ENCODE measurements at regions not wholly inside any gene's neighbourhood (a gene's known extent, or its start where the extent isn't known, plus 50 kb on each side); places are given as distances from the start of the nearest gene placed in this dataset.

- dilution Hi-C loops (cut with MboI; ENCODE audit: extremely low pct_ligation_motif_present, low sequenced_read_pairs): no loop called here
- FAIRE-seq (no peak), DNase-seq (ENCODE audit: low read depth, low spot score) (no peak)
- no peaks in the 10 kb centered on the region for H3K27me3 ChIP-seq (ENCODE audit: control insufficient read depth, extremely low read depth, insufficient read depth, low read length)
- no peak overlapping the region for H3K4me3 ChIP-seq (ENCODE audit: control insufficient read depth in 2 of 3, extremely low read depth in 1 of 3, insufficient read depth in 2 of 3, low read depth in 1 of 3, low read length in 3 of 3)
- TF ChIP-seq EZH2 (IDR thresholded peaks at IDR 0.05; ENCODE audit: low read length) (no peak), CTCF (optimal IDR thresholded peaks at IDR 0.05 in 1 of 3, IDR thresholded peaks at IDR 0.05 in 1 of 3, conservative IDR thresholded peaks at IDR 0.05 in 1 of 3; ENCODE audit: extremely low read depth in 1 of 3, insufficient read depth in 2 of 3, low read length in 3 of 3) (no peak)
- no peaks in the 10 kb centered on the region for H3K9me1 ChIP-seq (ENCODE audit: control insufficient read depth, extremely low read depth, insufficient read depth, low read length)
- no peaks in the 10 kb centered on the region for H3K79me2 ChIP-seq (ENCODE audit: control insufficient read depth, insufficient read depth, low read length)
- no peak overlapping the region for H3K4me2 ChIP-seq (ENCODE audit: control insufficient read depth, extremely low read depth, insufficient read depth, low read depth, low read length)
- H4K20me1 ChIP-seq (ENCODE audit: control insufficient read depth, extremely low read depth, insufficient read depth, low read length): no peaks in the 10 kb centered on the region
- no peaks in the 10 kb centered on the region for H3K9me3 ChIP-seq (ENCODE audit: control insufficient read depth, low read depth, low read length)
- H3K4me1 ChIP-seq (ENCODE audit: control insufficient read depth, extremely low read depth, insufficient read depth, low read length): no peaks in the 10 kb centered on the region
- no peaks in the 10 kb centered on the region for H3K36me3 ChIP-seq (ENCODE audit: control insufficient read depth in 2 of 2, extremely low read depth in 1 of 2, insufficient read depth in 2 of 2, low read length in 2 of 2)
- H2AFZ ChIP-seq (ENCODE audit: control insufficient read depth, low read length): no peak overlapping the region
- no peak overlapping the region for H3K9ac ChIP-seq (ENCODE audit: control insufficient read depth, extremely low read depth, insufficient read depth, low read length)
- no peak overlapping the region for H3K27ac ChIP-seq (ENCODE audit: control insufficient read depth, insufficient read depth, low read length)
Measured at GRCh38 chr5:158642879-158643278, 456.8 kb downstream of the EBF1 start.

DNA sequence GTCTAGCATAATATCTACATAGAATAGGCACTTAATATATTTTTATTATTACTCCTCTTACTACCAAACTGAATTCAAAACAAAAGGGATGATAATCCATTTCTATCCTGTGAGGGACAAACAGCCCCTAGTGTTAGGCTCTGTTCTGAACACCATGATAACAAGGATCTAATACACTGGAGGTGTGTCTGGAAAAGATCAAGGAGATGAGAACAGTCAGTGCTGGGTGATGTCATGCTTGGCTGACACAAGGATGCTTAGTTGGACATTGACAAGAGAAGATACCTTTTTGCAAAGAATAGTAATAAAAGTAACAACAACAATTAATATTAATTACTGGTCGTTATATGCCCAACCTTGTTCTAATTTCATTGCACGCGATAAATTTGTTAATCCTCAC lies 458.7 kb downstream of the EBF1 start:
- Histone ChIP-seq H3K9me3 (ENCODE audit: control insufficient read depth, low read depth, low read length) (no peaks in the 10 kb centered on the region), H3K9ac (ENCODE audit: control insufficient read depth, extremely low read depth, insufficient read depth, low read length) (no peak overlapping the region), H3K4me2 (ENCODE audit: control insufficient read depth, extremely low read depth, insufficient read depth, low read depth, low read length) (no peak overlapping the region), H3K4me1 (ENCODE audit: control insufficient read depth, extremely low read depth, insufficient read depth, low read length) (no peaks in the 10 kb centered on the region), H2AFZ (ENCODE audit: control insufficient read depth, low read length) (no peak overlapping the region), H3K4me3 (ENCODE audit: control insufficient read depth in 2 of 3, extremely low read depth in 1 of 3, insufficient read depth in 2 of 3, low read depth in 1 of 3, low read length in 3 of 3) (no peak overlapping the region), H3K36me3 (ENCODE audit: control insufficient read depth in 2 of 2, extremely low read depth in 1 of 2, insufficient read depth in 2 of 2, low read length in 2 of 2) (no peaks in the 10 kb centered on the region), H3K79me2 (ENCODE audit: control insufficient read depth, insufficient read depth, low read length) (no peaks in the 10 kb centered on the region), H3K27ac (ENCODE audit: control insufficient read depth, insufficient read depth, low read length) (no peak overlapping the region), H4K20me1 (ENCODE audit: control insufficient read depth, extremely low read depth, insufficient read depth, low read length) (no peaks in the 10 kb centered on the region), H3K27me3 (ENCODE audit: control insufficient read depth, extremely low read depth, insufficient read depth, low read length) (no peaks in the 10 kb centered on the region), H3K9me1 (ENCODE audit: control insufficient read depth, extremely low read depth, insufficient read depth, low read length) (no peaks in the 10 kb centered on the region)
- dilution Hi-C loops (cut with MboI; ENCODE audit: extremely low pct_ligation_motif_present, low sequenced_read_pairs): no loop called here
- no peak for TF ChIP-seq EZH2 (IDR thresholded peaks at IDR 0.05; ENCODE audit: low read length)
- TF ChIP-seq CTCF (optimal IDR thresholded peaks at IDR 0.05 in 1 of 3, IDR thresholded peaks at IDR 0.05 in 1 of 3, conservative IDR thresholded peaks at IDR 0.05 in 1 of 3; ENCODE audit: extremely low read depth in 1 of 3, insufficient read depth in 2 of 3, low read length in 3 of 3): no peak
- no peak for FAIRE-seq
- DNase-seq (ENCODE audit: low read depth, low spot score): no peak

Measured in keratinocyte (primary cell).